H9 (cell line): ENCODE measurements at regions not wholly inside any gene's neighbourhood (a gene's known extent, or its start where the extent isn't known, plus 50 kb on each side); places are given as distances from the start of the nearest gene placed in this dataset.

Source experiments
- DNase-seq: peaks from one replicate; pipeline ENCODE4 v3.0.0-alpha.2; 2017
- H2AFZ ChIP-seq: one replicate; pipeline ENCODE4 v1.6.1; 2013; ENCODE audit warnings: mild to moderate bottlenecking, low read length, control low read depth, moderate library complexity
- H2AK5ac ChIP-seq: 2 replicates; pipeline ENCODE4 v1.6.1; 2013; ENCODE audit warnings: low read length, control low read depth, mixed read lengths; ENCODE audit not compliant: insufficient read length
- H2BK120ac ChIP-seq: one replicate; pipeline ENCODE4 v1.6.1; 2013; ENCODE audit warnings: low read depth, mild to moderate bottlenecking, low read length, control low read depth, inconsistent platforms; ENCODE audit not compliant: poor library complexity, severe bottlenecking
- H2BK12ac ChIP-seq: 2 replicates; pipeline ENCODE4 v1.6.1; 2013; ENCODE audit warnings: low read length, control low read depth, mixed read lengths, low read depth; ENCODE audit not compliant: insufficient read length
- H2BK15ac ChIP-seq: 2 replicates; pipeline ENCODE4 v1.6.1; 2013; ENCODE audit warnings: low read depth, low read length, control low read depth
- H2BK20ac ChIP-seq: one replicate; pipeline ENCODE4 v1.6.1; 2013; ENCODE audit warnings: low read depth, mild to moderate bottlenecking, low read length, control low read depth, inconsistent platforms; ENCODE audit not compliant: poor library complexity, severe bottlenecking
- H2BK5ac ChIP-seq: 2 replicates; pipeline ENCODE4 v1.6.1; 2013; ENCODE audit warnings: low read length, control low read depth, mixed read lengths; ENCODE audit not compliant: insufficient read length
- H3K14ac ChIP-seq: 2 replicates; pipeline ENCODE4 v1.6.1; 2013; ENCODE audit warnings: low read length, control low read depth; ENCODE audit not compliant: insufficient read depth
- H3K18ac ChIP-seq: 2 replicates; pipeline ENCODE4 v1.6.1; 2013; ENCODE audit warnings: low read depth, mild to moderate bottlenecking, mixed read lengths, low read length, control low read depth; ENCODE audit not compliant: insufficient read length
- H3K23ac ChIP-seq: 2 replicates; pipeline ENCODE4 v1.6.1; 2013; ENCODE audit warnings: low read length, control low read depth, mixed read lengths, low read depth; ENCODE audit not compliant: insufficient read length
- H3K23me2 ChIP-seq: 2 replicates; pipeline ENCODE4 v1.6.1; 2013; ENCODE audit warnings: low read depth, mild to moderate bottlenecking, mixed read lengths, low read length, control low read depth; ENCODE audit not compliant: insufficient read length, poor library complexity, severe bottlenecking
- H3K27ac ChIP-seq: 2 replicates; pipeline ENCODE4 v1.5.1; 2013; ENCODE audit warnings: low read length, control low read depth, mixed read lengths, low read depth; ENCODE audit not compliant: insufficient read length
- H3K27me3 ChIP-seq: 2 replicates; pipeline ENCODE4 v1.6.1; 2013; ENCODE audit warnings: low read length, control low read depth, inconsistent platforms; ENCODE audit not compliant: insufficient read depth
- H3K4ac ChIP-seq: 2 replicates; pipeline ENCODE4 v1.6.1; 2013; ENCODE audit warnings: low read depth, mild to moderate bottlenecking, control low read depth, inconsistent platforms, low read length, moderate library complexity
- H3K4me1 ChIP-seq: 2 replicates; pipeline ENCODE4 v1.6.1; 2013; ENCODE audit warnings: low read length, control low read depth, inconsistent platforms; ENCODE audit not compliant: insufficient read depth
- H3K4me2 ChIP-seq: 2 replicates; pipeline ENCODE4 v1.6.1; 2013; ENCODE audit warnings: low read length, control low read depth, mixed read lengths; ENCODE audit not compliant: insufficient read length, insufficient read depth
- H3K56ac ChIP-seq: 2 replicates; pipeline ENCODE4 v1.6.1; 2013; ENCODE audit warnings: low read depth, mild to moderate bottlenecking, mixed read lengths, low read length, control low read depth; ENCODE audit not compliant: insufficient read length
- H3K79me1 ChIP-seq: 2 replicates; pipeline ENCODE4 v1.6.1; 2013; ENCODE audit warnings: low read depth, mild to moderate bottlenecking, moderate library complexity, low read length, control low read depth, inconsistent platforms; ENCODE audit not compliant: insufficient read depth, poor library complexity, severe bottlenecking
- H3K79me2 ChIP-seq: 2 replicates; pipeline ENCODE4 v1.6.1; 2013; ENCODE audit warnings: low read length, control low read depth, inconsistent platforms; ENCODE audit not compliant: insufficient read depth
- H3K9ac ChIP-seq: 2 replicates; pipeline ENCODE4 v1.6.1; 2013; ENCODE audit warnings: low read length, control low read depth, mixed read lengths; ENCODE audit not compliant: insufficient read length; ENCODE audit errors: extremely low read depth
- H3K9me3 ChIP-seq: one replicate; pipeline ENCODE4 v1.6.1; 2013; ENCODE audit warnings: low read depth, low read length, inconsistent platforms; ENCODE audit not compliant: control insufficient read depth
- H3T11ph ChIP-seq: one replicate; pipeline ENCODE4 v1.6.1; 2013; ENCODE audit warnings: mild to moderate bottlenecking, low read length, control low read depth, inconsistent platforms
- H4K20me1 ChIP-seq: one replicate; pipeline ENCODE4 v1.6.1; 2013; ENCODE audit not compliant: control insufficient read depth, insufficient read length, insufficient read depth
- H4K5ac ChIP-seq: 2 replicates; pipeline ENCODE4 v1.6.1; 2013; ENCODE audit warnings: low read depth, mild to moderate bottlenecking, mixed read lengths, low read length, control low read depth; ENCODE audit not compliant: insufficient read length
- H4K8ac ChIP-seq: replicated peaks from 2 replicates; pipeline ENCODE4 v1.6.1; 2013; ENCODE audit warnings: low read length, control low read depth, mixed read lengths, low read depth; ENCODE audit not compliant: insufficient read length
- H4K91ac ChIP-seq: 2 replicates; pipeline ENCODE4 v1.6.1; 2013; ENCODE audit warnings: low read depth, mild to moderate bottlenecking, moderate library complexity, mixed read lengths, low read length, control low read depth; ENCODE audit not compliant: insufficient read length
- H3K27ac Mint-ChIP-seq, 3 experiments: 2 replicates in 2 of 3; 3 replicates in 1 of 3; pipeline ENCODE4 v1.8.0; 2020 to 2021; ENCODE audit warnings: mixed read lengths in 3 of 3, mild to moderate bottlenecking in 1 of 3, moderate library complexity in 1 of 3
- H3K27me3 Mint-ChIP-seq: 2 replicates; pipeline ENCODE4 v1.8.0; 2021; ENCODE audit warnings: low read depth, mild to moderate bottlenecking, moderate library complexity, mixed read lengths
- H3K36me3 Mint-ChIP-seq, 3 experiments: 2 replicates in 2 of 3; 3 replicates in 1 of 3; pipeline ENCODE4 v1.8.0; 2020 to 2021; ENCODE audit warnings: low read depth in 3 of 3, mixed read lengths in 3 of 3; ENCODE audit not compliant: insufficient read depth in 1 of 3
- H3K4me1 Mint-ChIP-seq, 2 experiments: 2 replicates each; pipeline ENCODE4 v1.8.0; 2020; ENCODE audit warnings: mixed read lengths in 2 of 2
- H3K4me3 Mint-ChIP-seq, 2 experiments: 2 replicates in 1 of 2; 3 replicates in 1 of 2; pipeline ENCODE4 v1.8.0; 2020 to 2021; ENCODE audit warnings: mild to moderate bottlenecking in 2 of 2, mixed read lengths in 2 of 2, moderate library complexity in 1 of 2
- H3K9me3 Mint-ChIP-seq, 2 experiments: 2 replicates in 1 of 2; 3 replicates in 1 of 2; pipeline ENCODE4 v1.8.0; 2020; ENCODE audit warnings: mild to moderate bottlenecking in 2 of 2, mixed read lengths in 2 of 2, moderate library complexity in 1 of 2
- CTCF ChIP-seq: fragments of 200-600 bp; sonication (generic); conservative IDR thresholded peaks from 3 replicates; pipeline ENCODE4 v1.8.0; 2021; ENCODE audit warnings: antibody characterized with exemption, mild to moderate bottlenecking
- WGBS: extraction: QIAGEN DNeasy Blood & Tissue Kit; methylation state at CpG from one replicate; pipeline ENCODE4 v1.1.7; 2013; ENCODE audit warnings: missing lambda C conversion rate, low lambda C conversion rate, mixed read lengths; ENCODE audit not compliant: insufficient read length; ENCODE audit errors: extremely low coverage; 5-methylcytosine and 5-hydroxymethylcytosine counted together

DNA sequence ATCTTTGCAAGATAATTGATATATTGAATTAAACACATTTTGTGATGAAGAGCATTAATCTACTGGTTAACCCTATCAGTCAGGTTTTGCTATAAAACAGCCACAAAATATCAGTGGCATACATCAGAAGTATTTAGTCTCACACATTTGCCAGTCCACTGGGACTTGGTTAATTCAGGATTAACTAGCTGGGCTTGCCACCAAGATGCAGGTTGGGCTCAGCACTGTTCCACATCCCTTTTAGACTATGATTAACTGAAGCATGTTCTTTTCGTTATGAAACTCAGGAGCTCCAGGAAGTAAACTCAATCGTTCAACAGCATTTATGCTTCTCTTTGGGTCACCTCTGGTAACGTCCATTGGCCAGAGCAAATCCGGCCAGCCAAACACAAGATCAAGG, 538.1 kb upstream of the HS3ST1 start:
- no CpG with 5 or more reads among the region's 4 CpGs for WGBS
- Histone ChIP-seq H3K79me1 (no peaks in the 10 kb centered on the region), H3K18ac (no peak overlapping the region), H4K20me1 (no peaks in the 10 kb centered on the region), H3K4me1 (no peaks in the 10 kb centered on the region), H3K9ac (no peak overlapping the region), H4K5ac (no peak overlapping the region), H2BK12ac (no peak overlapping the region), H2BK120ac (no peak overlapping the region), H3K27me3 (no peaks in the 10 kb centered on the region), H2AFZ (no peak overlapping the region), H4K8ac (no peak overlapping the region), H2AK5ac (no peak overlapping the region), H3K9me3 (no peaks in the 10 kb centered on the region), H4K91ac (no peak overlapping the region), H3T11ph (no peak overlapping the region), H3K23me2 (no peaks in the 10 kb centered on the region), H3K56ac (no peak overlapping the region), H3K4me2 (no peak overlapping the region), H3K4ac (no peak overlapping the region), H3K27ac (no peak overlapping the region), H3K79me2 (no peaks in the 10 kb centered on the region), H2BK5ac (no peak overlapping the region), H2BK20ac (no peak overlapping the region), H3K23ac (no peak overlapping the region), H3K14ac (no peak overlapping the region), H2BK15ac (no peak overlapping the region)
- H3K36me3 Mint-ChIP-seq, result peaks cover 0 to 2% (median 0%) of the 10 kb centered on the region in 3 experiments; a peak in 2 of 7 replicates
- no peak for TF ChIP-seq CTCF
- no peak overlapping the region for H3K27ac Mint-ChIP-seq
- DNase-seq, result no peak
- no peak overlapping the region for H3K4me3 Mint-ChIP-seq
- no peaks in the 10 kb centered on the region for H3K4me1 Mint-ChIP-seq
- peaks cover 0 to 4% of the 10 kb centered on the region in 2 experiments; a peak in 4 of 5 replicates for H3K9me3 Mint-ChIP-seq
- no peaks in the 10 kb centered on the region for H3K27me3 Mint-ChIP-seq
